DND-41 (cell line): ENCODE measurements at regions not wholly inside any gene's neighbourhood (a gene's known extent, or its start where the extent isn't known, plus 50 kb on each side); places are given as distances from the start of the nearest gene placed in this dataset.

Experiments
- ATAC-seq: fragments of 200-7000 bp; cut with Tn5 transposase; 3 replicates; pipeline ENCODE4 v1.9.1; 2021; ENCODE audit warnings: low read depth; ENCODE audit not compliant: insufficient read depth
- DNase-seq: peaks from one replicate; pipeline ENCODE4 v3.0.0-alpha.2; 2020
- H2AFZ ChIP-seq: 2 replicates; pipeline ENCODE4 v1.6.0; 2012; ENCODE audit warnings: low read depth, low read length
- H3K27ac ChIP-seq: 2 replicates; pipeline ENCODE4 v1.5.1; 2012; ENCODE audit warnings: low read length, inconsistent platforms
- H3K27me3 ChIP-seq: fragments of 200-600 bp; sonication (generic); 2 replicates; pipeline ENCODE4 v1.6.0; 2012; ENCODE audit warnings: low read length, mild to moderate bottlenecking, inconsistent platforms; ENCODE audit not compliant: insufficient read depth, poor library complexity
- H3K36me3 ChIP-seq: 2 replicates; pipeline ENCODE4 v1.5.1; 2012; ENCODE audit warnings: low read length, inconsistent platforms; ENCODE audit not compliant: insufficient read depth
- H3K4me1 ChIP-seq: 2 replicates; pipeline ENCODE4 v1.5.1; 2012; ENCODE audit warnings: mild to moderate bottlenecking, low read length; ENCODE audit not compliant: insufficient read depth
- H3K4me2 ChIP-seq: 2 replicates; pipeline ENCODE4 v1.6.0; 2012; ENCODE audit warnings: mild to moderate bottlenecking, moderate library complexity, low read length, inconsistent platforms; ENCODE audit not compliant: insufficient read depth
- H3K4me3 ChIP-seq, 2 experiments: fragments of 200-600 bp in 1 of 2; shearing (Covaris generic) in 1 of 2; 2 replicates each; pipeline ENCODE4 v1.5.1; 2012 to 2016; ENCODE audit warnings: inconsistent platforms in 2 of 2, low read length in 2 of 2, mild to moderate bottlenecking in 2 of 2, low read depth in 1 of 2, moderate library complexity in 1 of 2
- H3K79me2 ChIP-seq: 2 replicates; pipeline ENCODE4 v1.6.0; 2012; ENCODE audit warnings: low read length, inconsistent platforms; ENCODE audit not compliant: insufficient read depth
- H3K9ac ChIP-seq: 2 replicates; pipeline ENCODE4 v1.6.0; 2012; ENCODE audit warnings: low read depth, mild to moderate bottlenecking, inconsistent platforms, low read length, moderate library complexity
- H3K9me3 ChIP-seq: 2 replicates; pipeline ENCODE4 v1.5.1; 2012; ENCODE audit warnings: low read length, moderate library complexity, mild to moderate bottlenecking, inconsistent platforms; ENCODE audit not compliant: insufficient read depth, severe bottlenecking
- H4K20me1 ChIP-seq: 2 replicates; pipeline ENCODE4 v1.6.0; 2012; ENCODE audit warnings: low read length; ENCODE audit not compliant: insufficient read depth
- CTCF ChIP-seq: IDR thresholded peaks from 2 replicates; pipeline ENCODE4 v1.5.1; 2012; ENCODE audit warnings: borderline replicate concordance, low read length, moderate library complexity, mild to moderate bottlenecking; ENCODE audit not compliant: poor library complexity, severe bottlenecking; ENCODE audit errors: extremely low read depth
- EZH2 ChIP-seq: IDR thresholded peaks from 3 replicates; pipeline ENCODE4 v1.6.1; 2012; ENCODE audit warnings: borderline replicate concordance, low read depth, mild to moderate bottlenecking, moderate library complexity, low read length, inconsistent platforms; ENCODE audit not compliant: severe bottlenecking

GRCh38 chr10:117442521-117442920, 67.3 kb upstream of the PDZD8 start:
- no peak overlapping the region for H2AFZ ChIP-seq
- no peak overlapping the region for H3K27ac ChIP-seq
- H3K27me3 ChIP-seq: no peaks in the 10 kb centered on the region
- H3K36me3 ChIP-seq: no peaks in the 10 kb centered on the region
- H3K79me2 ChIP-seq: no peaks in the 10 kb centered on the region
- no peaks in the 10 kb centered on the region for H3K4me1 ChIP-seq
- no peak overlapping the region for H3K4me3 ChIP-seq
- TF ChIP-seq EZH2 (no peak), CTCF (no peak)
- H3K4me2 ChIP-seq: no peak overlapping the region
- H4K20me1 ChIP-seq: no peaks in the 10 kb centered on the region
- no peak for DNase-seq
- no peak for ATAC-seq
- H3K9ac ChIP-seq: no peak overlapping the region
- peaks cover 21% of the 10 kb centered on the region for H3K9me3 ChIP-seq

GRCh38 chr10:117441812-117442443, 66.7 kb upstream of the PDZD8 start:
- H3K4me3 ChIP-seq: no peak overlapping the region
- H3K27me3 ChIP-seq: no peaks in the 10 kb centered on the region
- DNase-seq (no peak), ATAC-seq (no peak)
- H3K36me3 ChIP-seq: no peaks in the 10 kb centered on the region
- H3K79me2 ChIP-seq: no peaks in the 10 kb centered on the region
- peaks cover 16% of the 10 kb centered on the region for H3K9me3 ChIP-seq
- no peak for TF ChIP-seq EZH2
- TF ChIP-seq CTCF: no peak
- no peak overlapping the region for H3K9ac ChIP-seq
- no peaks in the 10 kb centered on the region for H3K4me1 ChIP-seq
- no peak overlapping the region for H3K27ac ChIP-seq
- H3K4me2 ChIP-seq: no peak overlapping the region
- H2AFZ ChIP-seq: no peak overlapping the region
- no peaks in the 10 kb centered on the region for H4K20me1 ChIP-seq

- H3K27ac ChIP-seq: no peak overlapping the region
- no peaks in the 10 kb centered on the region for H3K27me3 ChIP-seq
- no peak overlapping the region for H2AFZ ChIP-seq
Measured at GRCh38 chr10:117441361-117441760, 66.1 kb upstream of the PDZD8 start.

More at GRCh38 chr10:117441361-117441760, 66.1 kb upstream of the PDZD8 start:
- TF ChIP-seq CTCF: no peak
- no peak for TF ChIP-seq EZH2
- Histone ChIP-seq H3K4me1 (no peaks in the 10 kb centered on the region), H3K79me2 (no peaks in the 10 kb centered on the region), H3K4me2 (no peak overlapping the region), H4K20me1 (no peaks in the 10 kb centered on the region), H3K36me3 (no peaks in the 10 kb centered on the region), H3K9me3 (peaks cover 11% of the 10 kb centered on the region), H3K4me3 (no peak overlapping the region), H3K9ac (no peak overlapping the region)
- no peak for ATAC-seq
- no peak for DNase-seq
